ENCODE measurements at regions not wholly inside any gene's neighbourhood (a gene's known extent, or its start where the extent isn't known, plus 50 kb on each side); places are given as distances from the start of the nearest gene placed in this dataset.
"Not testable (repeated sequence)": the region's sequence is repeated elsewhere in the genome, so short reads cannot be mapped to it uniquely, and the experiment has no call there.

DNA sequence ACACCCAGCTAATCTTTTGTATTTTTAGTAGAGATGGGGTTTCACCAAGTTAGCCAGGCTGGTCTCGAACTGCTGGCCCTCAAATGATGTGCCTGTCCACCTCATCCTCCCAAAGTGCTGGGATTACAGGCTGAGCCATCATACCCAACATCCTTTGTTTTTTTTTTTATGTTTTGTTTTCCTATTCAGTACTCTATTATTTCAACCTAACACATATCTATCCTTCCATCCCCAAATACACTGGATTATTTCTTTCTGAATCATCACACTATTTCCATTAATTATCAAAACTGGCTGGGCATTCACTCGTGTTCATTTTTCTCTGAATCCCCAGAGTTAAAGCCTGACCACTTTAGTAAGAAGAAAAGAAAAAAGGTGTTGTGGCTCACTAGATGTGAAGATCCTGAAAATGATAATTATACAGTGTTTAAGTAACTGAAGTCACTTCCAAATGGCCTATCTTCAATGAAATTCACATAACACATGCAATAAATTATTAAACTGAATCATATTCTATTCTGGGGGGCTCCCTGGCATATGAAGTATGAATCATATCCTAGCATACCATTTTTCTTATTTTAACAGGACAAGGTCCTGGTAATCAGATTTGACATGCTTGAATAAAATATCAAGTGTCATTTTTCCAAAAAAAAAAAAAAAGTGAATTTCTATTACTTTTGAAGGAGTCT, 1754.2 kb downstream of the BRINP3 start:
- Histone ChIP-seq H3K9me3 (ENCODE audit: control insufficient read depth in 1 of 2, insufficient read depth in 1 of 2, low read length in 2 of 2) (peaks cover 4% of the 10 kb centered on the region in 2 experiments), H3K4me3 (ENCODE audit: low read length) (no peak overlapping the region), H3K4me1 (ENCODE audit: insufficient read depth, low read length) (no peaks in the 10 kb centered on the region), H3K27ac (ENCODE audit: low read depth in 1 of 2, low read length in 2 of 2) (no peak overlapping the region), H3K27me3 (ENCODE audit: control insufficient read depth in 1 of 2, insufficient read depth in 2 of 2, low read length in 2 of 2) (no peaks in the 10 kb centered on the region), H3K36me3 (ENCODE audit: insufficient read depth, low read length) (no peaks in the 10 kb centered on the region)
- ATAC-seq (ENCODE audit: poor library complexity) (no peak), DNase-seq (no peak)
- H3K9me3 Mint-ChIP-seq: peaks cover 5% of the 10 kb centered on the region
- no peaks in the 10 kb centered on the region for H3K4me1 Mint-ChIP-seq (ENCODE audit: low read depth)
- ChIA-PET CTCF (no interaction called here), POLR2A (no interaction called here)
- TF ChIP-seq CTCF (IDR thresholded peaks at IDR 0.05): no peak
- intact Hi-C loops (cut with DNase I, micrococcal nuclease): no loop called here
- H3K4me3 Mint-ChIP-seq: no peak overlapping the region
- H3K27me3 Mint-ChIP-seq: no peaks in the 10 kb centered on the region
- no peak overlapping the region for H3K27ac Mint-ChIP-seq
- H3K36me3 Mint-ChIP-seq (ENCODE audit: low read depth): no peaks in the 10 kb centered on the region

GRCh38 chr1:188729039-188729438, 1748.6 kb downstream of the BRINP3 start:
- H3K4me1 Mint-ChIP-seq (ENCODE audit: low read depth): no peaks in the 10 kb centered on the region
- CTCF ChIA-PET: no interaction called here
- DNase-seq: no peak
- Histone ChIP-seq H3K27ac (ENCODE audit: low read depth in 1 of 2, low read length in 2 of 2) (no peak overlapping the region), H3K4me3 (ENCODE audit: low read length) (no peak overlapping the region), H3K9me3 (ENCODE audit: control insufficient read depth in 1 of 2, insufficient read depth in 1 of 2, low read length in 2 of 2) (peaks cover 4 to 7% of the 10 kb centered on the region in 2 experiments), H3K36me3 (ENCODE audit: insufficient read depth, low read length) (no peaks in the 10 kb centered on the region), H3K4me1 (ENCODE audit: insufficient read depth, low read length) (no peaks in the 10 kb centered on the region), H3K27me3 (ENCODE audit: control insufficient read depth in 1 of 2, insufficient read depth in 2 of 2, low read length in 2 of 2) (no peaks in the 10 kb centered on the region)
- no peak for TF ChIP-seq CTCF (IDR thresholded peaks at IDR 0.05)
- intact Hi-C loops (cut with DNase I, micrococcal nuclease): no loop called here
- no peak overlapping the region for H3K27ac Mint-ChIP-seq
- H3K27me3 Mint-ChIP-seq: no peaks in the 10 kb centered on the region
- POLR2A ChIA-PET: no interaction called here
- no peaks in the 10 kb centered on the region for H3K36me3 Mint-ChIP-seq (ENCODE audit: low read depth)
- ATAC-seq (ENCODE audit: poor library complexity): no peak
- no peak overlapping the region for H3K4me3 Mint-ChIP-seq
- peaks cover 11% of the 10 kb centered on the region for H3K9me3 Mint-ChIP-seq

DNA sequence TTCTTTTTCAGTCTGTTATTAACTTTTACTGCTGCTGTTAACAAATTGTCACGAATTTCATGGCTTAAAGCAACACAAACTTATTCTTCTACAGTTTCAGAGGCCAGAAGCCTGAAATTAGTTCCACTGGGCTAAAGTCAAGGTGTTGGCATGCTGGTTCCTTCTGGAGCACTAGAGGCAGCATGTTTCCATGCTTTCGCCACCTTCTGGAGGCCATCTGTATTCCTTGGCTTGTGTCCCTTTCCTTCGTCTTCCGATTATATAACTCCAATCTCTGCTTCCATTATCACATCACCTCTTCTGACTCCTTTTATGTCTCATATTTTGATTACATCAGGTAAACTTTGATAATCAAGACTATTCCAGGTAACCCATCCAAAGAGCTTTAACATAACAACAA, 1742.1 kb downstream of the BRINP3 start:
- no peaks in the 10 kb centered on the region for H3K27me3 ChIP-seq (ENCODE audit: control insufficient read depth in 1 of 2, insufficient read depth in 2 of 2, low read length in 2 of 2)
- Mint-ChIP-seq H3K4me3 (no peak overlapping the region), H3K4me1 (ENCODE audit: low read depth) (no peaks in the 10 kb centered on the region), H3K27me3 (no peaks in the 10 kb centered on the region), H3K9me3 (peaks cover 6% of the 10 kb centered on the region), H3K36me3 (ENCODE audit: low read depth) (no peaks in the 10 kb centered on the region), H3K27ac (no peak overlapping the region)
- ATAC-seq (ENCODE audit: poor library complexity) (no peak), DNase-seq (no peak)
- TF ChIP-seq CTCF (IDR thresholded peaks at IDR 0.05): no peak
- peaks cover 3 to 4% of the 10 kb centered on the region in 2 experiments for H3K9me3 ChIP-seq (ENCODE audit: control insufficient read depth in 1 of 2, insufficient read depth in 1 of 2, low read length in 2 of 2)
- ChIA-PET CTCF (no interaction called here), POLR2A (no interaction called here)
- intact Hi-C loops (cut with DNase I, micrococcal nuclease): no loop called here
- no peaks in the 10 kb centered on the region for H3K4me1 ChIP-seq (ENCODE audit: insufficient read depth, low read length)
- H3K27ac ChIP-seq (ENCODE audit: low read depth in 1 of 2, low read length in 2 of 2): no peak overlapping the region
- H3K4me3 ChIP-seq (ENCODE audit: low read length): no peak overlapping the region
- no peaks in the 10 kb centered on the region for H3K36me3 ChIP-seq (ENCODE audit: insufficient read depth, low read length)

DNA sequence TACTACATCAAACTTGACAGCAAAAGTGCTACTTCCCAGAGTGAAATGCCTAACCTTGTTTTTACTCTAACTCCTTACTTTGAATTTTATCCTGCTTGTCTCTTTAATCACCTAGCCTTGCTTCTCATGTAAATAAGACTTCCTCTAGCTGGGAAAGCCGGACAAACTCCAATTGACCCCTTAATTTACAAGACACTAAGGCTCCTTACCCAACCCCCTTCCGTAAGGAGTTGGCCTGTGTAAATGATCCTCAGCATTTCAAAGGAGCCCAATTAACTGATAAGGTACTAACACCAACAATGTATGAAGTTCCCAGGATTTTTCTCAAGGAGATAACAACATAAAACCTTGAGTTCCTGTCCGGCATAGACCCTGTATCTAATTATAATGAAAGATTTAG, 1728.4 kb downstream of the BRINP3 start:
- H3K27me3 Mint-ChIP-seq; H3K9me3 ChIP-seq (ENCODE audit: control insufficient read depth in 1 of 2, insufficient read depth in 1 of 2, low read length in 2 of 2); H3K4me3 Mint-ChIP-seq; H3K27ac Mint-ChIP-seq; H3K4me1 Mint-ChIP-seq (ENCODE audit: low read depth); H3K27ac ChIP-seq (ENCODE audit: low read depth in 1 of 2, low read length in 2 of 2); H3K27me3 ChIP-seq (ENCODE audit: control insufficient read depth in 1 of 2, insufficient read depth in 2 of 2, low read length in 2 of 2); ATAC-seq (ENCODE audit: poor library complexity); H3K36me3 ChIP-seq (ENCODE audit: insufficient read depth, low read length); intact Hi-C loops (cut with DNase I, micrococcal nuclease); CTCF ChIA-PET; H3K36me3 Mint-ChIP-seq (ENCODE audit: low read depth); DNase-seq; POLR2A ChIA-PET; H3K4me1 ChIP-seq (ENCODE audit: insufficient read depth, low read length); H3K4me3 ChIP-seq (ENCODE audit: low read length): not testable (repeated sequence)
- H3K9me3 Mint-ChIP-seq: peaks cover 12% of the 10 kb centered on the region

DNA sequence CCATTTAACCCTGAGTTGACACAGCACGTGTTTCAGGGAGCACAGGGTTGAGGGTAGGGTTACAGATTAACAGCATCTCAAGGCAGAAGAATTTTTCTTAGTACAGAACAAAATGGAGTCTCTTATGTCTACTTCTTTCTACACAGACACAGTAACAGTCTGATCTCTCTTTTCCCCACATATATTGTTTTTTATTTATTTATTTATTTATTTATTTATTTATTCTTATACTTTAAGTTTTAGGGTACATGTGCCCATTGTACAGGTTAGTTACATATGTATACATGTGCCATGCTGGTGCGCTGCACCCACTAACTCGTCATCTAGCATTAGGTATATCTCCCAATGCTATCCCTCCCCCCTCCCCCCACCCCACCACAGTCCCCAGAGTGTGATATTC, 1725.6 kb downstream of the BRINP3 start:
- H3K36me3 ChIP-seq (ENCODE audit: insufficient read depth, low read length); H3K9me3 ChIP-seq (ENCODE audit: control insufficient read depth in 1 of 2, insufficient read depth in 1 of 2, low read length in 2 of 2); DNase-seq; H3K27me3 ChIP-seq (ENCODE audit: control insufficient read depth in 1 of 2, insufficient read depth in 2 of 2, low read length in 2 of 2); H3K4me3 Mint-ChIP-seq; H3K27ac ChIP-seq (ENCODE audit: low read depth in 1 of 2, low read length in 2 of 2); H3K4me1 Mint-ChIP-seq (ENCODE audit: low read depth); CTCF ChIA-PET; ATAC-seq (ENCODE audit: poor library complexity); intact Hi-C loops (cut with DNase I, micrococcal nuclease); H3K4me1 ChIP-seq (ENCODE audit: insufficient read depth, low read length); H3K36me3 Mint-ChIP-seq (ENCODE audit: low read depth); H3K27ac Mint-ChIP-seq; H3K27me3 Mint-ChIP-seq; POLR2A ChIA-PET; H3K4me3 ChIP-seq (ENCODE audit: low read length): not testable (repeated sequence)
- peaks cover 12% of the 10 kb centered on the region for H3K9me3 Mint-ChIP-seq
